GM12878 (cell line): ENCODE measurements at regions not wholly inside any gene's neighbourhood (a gene's known extent, or its start where the extent isn't known, plus 50 kb on each side); places are given as distances from the start of the nearest gene placed in this dataset.

Experiments used
- ATAC-seq: fragments of 200-7000 bp; cut with Tn5 transposase; 3 replicates; pipeline ENCODE4 v1.9.1; 2020; ENCODE audit warnings: mild to moderate bottlenecking, moderate library complexity
- BruUV-seq: library from RNA; stranded (reverse); fragments of 400-500 nt; replicated peaks from 2 replicates; lab custom pipeline; 2021; lab: Mats Ljungman, UMichigan
- CTCF ChIA-PET: fragments of 300-600 bp; sonication (Branson Sonifier 250); formaldehyde crosslinking; extraction: SDS; loops from one replicate; lab custom pipeline; 2021; ENCODE audit warnings: inconsistent platforms; lab: Yijun Ruan, JAX
- POLR2A ChIA-PET: fragments of 350-600 bp; formaldehyde crosslinking; extraction: SDS; loops from one replicate; lab custom pipeline; 2021; ENCODE audit warnings: inconsistent platforms; lab: Charles Lee
- RAD21 ChIA-PET: fragments of 300-600 bp; sonication (Branson Sonifier 250); formaldehyde crosslinking; loops from one replicate; lab custom pipeline; 2023; ENCODE audit warnings: antibody characterized with exemption; ENCODE audit not compliant: unreplicated experiment; lab: Charles Lee
- SMC1A ChIA-PET: fragments of 300-600 bp; sonication (Branson Sonifier 250); formaldehyde crosslinking; loops from one replicate; lab custom pipeline; 2023; ENCODE audit not compliant: unreplicated experiment, uncharacterized antibody; lab: Charles Lee
- DNase-seq: peaks from one replicate; pipeline ENCODE4 v3.0.0-alpha.2; 2011; ENCODE audit warnings: low read depth, low spot score
- FAIRE-seq: peaks from 3 replicates; lab custom pipeline; 2011; peaks lifted over from hg19 to GRCh38; lab: Jason Lieb, UNC
- H2AFZ ChIP-seq: 2 replicates; pipeline ENCODE4 v1.6.0; 2011; ENCODE audit warnings: low read depth, low read length, control low read depth; ENCODE audit not compliant: control insufficient read depth
- H3K27ac ChIP-seq: 2 replicates; pipeline ENCODE4 v1.5.1; 2011; ENCODE audit warnings: control low read depth; ENCODE audit not compliant: control insufficient read depth, insufficient read depth
- H3K27me3 ChIP-seq, 2 experiments: replicated peaks in 1 of 2; 2 replicates each; pipeline versions ENCODE4 v1.6.0 to v1.6.1; 2011; ENCODE audit warnings: low read length in 1 of 2; ENCODE audit not compliant: control insufficient read depth in 2 of 2, insufficient read depth in 2 of 2
- H3K36me3 ChIP-seq, 2 experiments: 2 replicates each; pipeline ENCODE4 v1.5.1; 2011; ENCODE audit warnings: low read length in 1 of 2; ENCODE audit not compliant: control insufficient read depth in 2 of 2, insufficient read depth in 2 of 2
- H3K4me1 ChIP-seq: 2 replicates; pipeline ENCODE4 v1.6.1; 2011; ENCODE audit warnings: mild to moderate bottlenecking, low read length, moderate library complexity, mixed read lengths; ENCODE audit not compliant: control insufficient read depth, insufficient read depth
- H3K4me2 ChIP-seq: 2 replicates; pipeline ENCODE4 v1.6.0; 2011; ENCODE audit warnings: control low read depth; ENCODE audit not compliant: control insufficient read depth, insufficient read depth
- H3K4me3 ChIP-seq: fragments of 200-600 bp; sonication (generic); 2 replicates; pipeline ENCODE4 v1.5.1; 2016
- H3K79me2 ChIP-seq: 2 replicates; pipeline ENCODE4 v1.6.0; 2011; ENCODE audit warnings: low read length; ENCODE audit not compliant: control insufficient read depth, insufficient read depth
- H3K9ac ChIP-seq: 2 replicates; pipeline ENCODE4 v1.8.0; 2011; ENCODE audit warnings: low read length, control low read depth, mixed read lengths; ENCODE audit not compliant: control insufficient read depth, insufficient read depth
- H3K9me3 ChIP-seq: replicated peaks from 3 replicates; pipeline ENCODE4 v1.5.1; 2011; ENCODE audit warnings: mild to moderate bottlenecking, low read length; ENCODE audit not compliant: control insufficient read depth, insufficient read depth
- H4K20me1 ChIP-seq: 2 replicates; pipeline ENCODE4 v1.6.0; 2011; ENCODE audit not compliant: control insufficient read depth, insufficient read depth
- ASH2L ChIP-seq: fragments of 300-600, 200-600 bp; sonication (generic); IDR thresholded peaks from 2 replicates; pipeline ENCODE4 v1.6.1; 2017; ENCODE audit warnings: low read depth, mild to moderate bottlenecking, borderline replicate concordance
- BACH1 ChIP-seq: fragments of 450-650 bp; IDR thresholded peaks from 2 replicates; pipeline ENCODE4 v1.6.1; 2017; ENCODE audit warnings: mild to moderate bottlenecking, borderline replicate concordance
- DPF2 ChIP-seq: fragments of 450-650 bp; IDR thresholded peaks from 2 replicates; pipeline ENCODE4 v1.6.1; 2017; ENCODE audit warnings: mild to moderate bottlenecking
- EP300 ChIP-seq, 2 experiments: fragments of 150-350 bp in 1 of 2; IDR thresholded peaks; 2 replicates each; pipeline ENCODE4 v1.6.1; 2011 to 2012; ENCODE audit warnings: low read depth in 2 of 2, low read length in 2 of 2, borderline replicate concordance in 1 of 2, improper control_type of control experiment in 1 of 2, inconsistent platforms in 1 of 2; ENCODE audit not compliant: control insufficient read depth in 1 of 2
- EZH2 ChIP-seq: IDR thresholded peaks from 2 replicates; pipeline ENCODE4 v1.6.1; 2012; ENCODE audit warnings: low read depth, mild to moderate bottlenecking, control low read depth, inconsistent platforms, low read length, borderline replicate concordance; ENCODE audit not compliant: control insufficient read depth
- HCFC1 ChIP-seq: fragments of 150-350 bp; IDR thresholded peaks from 2 replicates; pipeline ENCODE4 v1.6.1; 2014; ENCODE audit warnings: low read length
- HDAC6 ChIP-seq: fragments of 200-600 bp; sonication (generic); IDR thresholded peaks from one replicate; pipeline ENCODE4 v1.8.0; 2017; ENCODE audit warnings: antibody characterized with exemption; ENCODE audit not compliant: unreplicated experiment
- MEF2B ChIP-seq: fragments of 450-650 bp; IDR thresholded peaks from 2 replicates; pipeline ENCODE4 v1.6.1; 2018; ENCODE audit warnings: mild to moderate bottlenecking, moderate library complexity; ENCODE audit not compliant: partially characterized antibody, poor library complexity, severe bottlenecking
- MTA2 ChIP-seq: fragments of 450-650 bp; IDR thresholded peaks from 2 replicates; pipeline ENCODE4 v1.6.1; 2016; ENCODE audit warnings: low read depth, mild to moderate bottlenecking, moderate library complexity
- RFX5 ChIP-seq: IDR thresholded peaks from 2 replicates; pipeline ENCODE4 v1.6.1; 2011; ENCODE audit warnings: low read depth, low read length, improper control_type of control experiment
- SREBF1 ChIP-seq: IDR thresholded peaks from 2 replicates; pipeline ENCODE4 v1.6.1; 2012; ENCODE audit warnings: mild to moderate bottlenecking, low read length
- STAT3 ChIP-seq: IDR thresholded peaks from 2 replicates; pipeline ENCODE4 v1.6.1; 2011; ENCODE audit warnings: low read depth, low read length, improper control_type of control experiment
- SUPT20H ChIP-seq: IDR thresholded peaks from 2 replicates; pipeline ENCODE4 v1.6.1; 2011; ENCODE audit warnings: low read depth, mild to moderate bottlenecking, low read length, moderate library complexity, borderline replicate concordance; ENCODE audit not compliant: control insufficient read depth
- ZBTB33 ChIP-seq: fragments of 450-650 bp; IDR thresholded peaks from 2 replicates; pipeline ENCODE4 v1.6.1; 2017; ENCODE audit warnings: mild to moderate bottlenecking
- ZNF217 ChIP-seq: fragments of 450-650 bp; IDR thresholded peaks from 2 replicates; pipeline ENCODE4 v1.6.1; 2017; ENCODE audit warnings: antibody characterized with exemption, mild to moderate bottlenecking
- WGBS: methylation state at CpG from one replicate; pipeline ENCODE4 v1.1.6; 2016; ENCODE audit warnings: low lambda C conversion rate; ENCODE audit not compliant: insufficient replicate concordance, insufficient coverage; ENCODE audit errors: missing lambda C conversion rate; 5-methylcytosine and 5-hydroxymethylcytosine counted together
- in situ Hi-C: fragments of 300-500 bp; cut with MboI; formaldehyde crosslinking; loops from 9 replicates; pipeline ENCODE4 v1.14.3; 2018; ENCODE audit warnings: mixed read lengths
- intact Hi-C: fragments of 100-400 bp; cut with micrococcal nuclease; formaldehyde crosslinking; loops from one replicate; pipeline ENCODE4 v1.14.2; 2022; ENCODE audit not compliant: unreplicated experiment

- no peaks in the 10 kb centered on the region for H3K9me3 ChIP-seq
- intact Hi-C loops: no loop called here
- no peak overlapping the region for H2AFZ ChIP-seq
- no peaks in the 10 kb centered on the region for H3K4me1 ChIP-seq
- H3K27me3 ChIP-seq: no peaks in the 10 kb centered on the region
- RAD21 ChIA-PET: no interaction called here
- H4K20me1 ChIP-seq: no peaks in the 10 kb centered on the region
- no peaks in the 10 kb centered on the region for H3K36me3 ChIP-seq
- no TSS peak for BruUV-seq
- SMC1A ChIA-PET: interaction anchor here (0.6 kb wide), 1 partner anchor 203 kb away, joined by 3 read pairs; no protein-coding TSS in a partner anchor
- no peak for TF ChIP-seq HCFC1
- no peak for TF ChIP-seq SUPT20H
- TF ChIP-seq ASH2L: no peak
- no peak for TF ChIP-seq MEF2B
- no peak for TF ChIP-seq BACH1
- no peak for TF ChIP-seq HDAC6
- no peak overlapping the region for H3K27ac ChIP-seq
- in situ Hi-C loops: no loop called here
- WGBS: 68% methylated on average over 6 of the region's 6 CpGs
- POLR2A ChIA-PET: no interaction called here
- FAIRE-seq (no peak), DNase-seq (no peak), ATAC-seq (no peak)
- H3K9ac ChIP-seq: no peak overlapping the region
- H3K79me2 ChIP-seq: no peaks in the 10 kb centered on the region
- H3K4me3 ChIP-seq: no peak overlapping the region
- no peak overlapping the region for H3K4me2 ChIP-seq
- CTCF ChIA-PET: no interaction called here
Measured at GRCh38 chr1:223016890-223017289, 126.2 kb downstream of the TLR5 start.

- no peak overlapping the region for H2AFZ ChIP-seq
- no peaks in the 10 kb centered on the region for H3K36me3 ChIP-seq
- FAIRE-seq (no peak), ATAC-seq (no peak), DNase-seq (no peak)
- no peaks in the 10 kb centered on the region for H3K79me2 ChIP-seq
- no peak overlapping the region for H3K4me3 ChIP-seq
- H3K4me2 ChIP-seq: no peak overlapping the region
- in situ Hi-C loops (no loop called here), intact Hi-C loops (no loop called here)
- H3K9me3 ChIP-seq: no peaks in the 10 kb centered on the region
- ChIA-PET POLR2A (no interaction called here), RAD21 (no interaction called here), SMC1A (no interaction called here), CTCF (no interaction called here)
- no peaks in the 10 kb centered on the region for H4K20me1 ChIP-seq
- WGBS: 26% methylated on average over 8 of the region's 8 CpGs
- no peak overlapping the region for H3K27ac ChIP-seq
- no peaks in the 10 kb centered on the region for H3K27me3 ChIP-seq
- BruUV-seq: no TSS peak
- no peaks in the 10 kb centered on the region for H3K4me1 ChIP-seq
- no peak overlapping the region for H3K9ac ChIP-seq
- no peak for TF ChIP-seq DPF2
- TF ChIP-seq ZNF217: no peak
- TF ChIP-seq SREBF1: no peak
- no peak for TF ChIP-seq EP300 (IDR thresholded peaks at IDR 0.05; ENCODE audit: borderline replicate concordance in 1 of 2, control insufficient read depth in 1 of 2, low read depth in 2 of 2, low read length in 2 of 2)
- TF ChIP-seq ASH2L: no peak
- TF ChIP-seq MTA2: no peak
- no peak for TF ChIP-seq STAT3
- no peak for TF ChIP-seq RFX5
- no peak for TF ChIP-seq EZH2
- no peak for TF ChIP-seq ZBTB33
Measured at GRCh38 chr1:223017291-223017690, 125.8 kb downstream of the TLR5 start.
